Neutrophil (primary cell): ENCODE measurements at regions not wholly inside any gene's neighbourhood (a gene's known extent, or its start where the extent isn't known, plus 50 kb on each side); places are given as distances from the start of the nearest gene placed in this dataset.

Experiments
- H3K27ac ChIP-seq: fragments of 200-600 bp; sonication (generic); 2 replicates; pipeline ENCODE4 v1.5.1; 2016; ENCODE audit warnings: mild to moderate bottlenecking, moderate library complexity
- H3K27me3 ChIP-seq: fragments of 200-600 bp; sonication (generic); 2 replicates; pipeline ENCODE4 v1.6.0; 2016; ENCODE audit warnings: mild to moderate bottlenecking
- H3K36me3 ChIP-seq: fragments of 200-600 bp; sonication (generic); 2 replicates; pipeline ENCODE4 v1.5.1; 2017
- H3K4me1 ChIP-seq, 2 experiments: fragments of 200-600 bp in 1 of 2; sonication (generic) in 1 of 2; 1 replicate in 1 of 2; 2 replicates in 1 of 2; pipeline versions ENCODE4 v1.5.1 to v1.6.1; 2013 to 2016; ENCODE audit warnings: low read depth in 1 of 2, low read length in 1 of 2, mild to moderate bottlenecking in 1 of 2, moderate library complexity in 1 of 2; ENCODE audit not compliant: control insufficient read depth in 1 of 2, insufficient read depth in 1 of 2
- H3K4me3 ChIP-seq, 2 experiments: fragments of 200-600 bp in 1 of 2; sonication (generic) in 1 of 2; 1 replicate in 1 of 2; 2 replicates in 1 of 2; pipeline ENCODE4 v1.5.1; 2013 to 2016; ENCODE audit warnings: low read depth in 1 of 2, low read length in 1 of 2, mild to moderate bottlenecking in 1 of 2, moderate library complexity in 1 of 2
- H3K9me3 ChIP-seq: fragments of 200-600 bp; sonication (generic); 2 replicates; pipeline ENCODE4 v1.5.1; 2016
- CTCF ChIP-seq: fragments of 200-600 bp; sonication (generic); IDR thresholded peaks from 2 replicates; pipeline ENCODE4 v1.5.1; 2016; ENCODE audit warnings: antibody characterized with exemption

GRCh38 chr9:120184266-120184665 is 395.7 kb downstream of the CDK5RAP2 start:
- Histone ChIP-seq H3K9me3 (no peaks in the 10 kb centered on the region), H3K27ac (no peak overlapping the region), H3K4me3 (no peak overlapping the region), H3K4me1 (no peaks in the 10 kb centered on the region), H3K27me3 (no peaks in the 10 kb centered on the region), H3K36me3 (no peaks in the 10 kb centered on the region)
- no peak for TF ChIP-seq CTCF

GRCh38 chr9:120183615-120184014 is 396.4 kb downstream of the CDK5RAP2 start:
- no peaks in the 10 kb centered on the region for H3K4me1 ChIP-seq
- H3K9me3 ChIP-seq: no peaks in the 10 kb centered on the region
- H3K4me3 ChIP-seq: no peak overlapping the region
- no peak overlapping the region for H3K27ac ChIP-seq
- H3K36me3 ChIP-seq: no peaks in the 10 kb centered on the region
- TF ChIP-seq CTCF: no peak
- H3K27me3 ChIP-seq: no peaks in the 10 kb centered on the region

- no peaks in the 10 kb centered on the region for H3K36me3 ChIP-seq
- H3K4me3 ChIP-seq: no peak overlapping the region
- no peaks in the 10 kb centered on the region for H3K9me3 ChIP-seq
- H3K4me1 ChIP-seq: no peaks in the 10 kb centered on the region
- no peak for TF ChIP-seq CTCF
- H3K27ac ChIP-seq: no peak overlapping the region
- H3K27me3 ChIP-seq: no peaks in the 10 kb centered on the region
These were observed 398.0 kb downstream of the CDK5RAP2 start for GRCh38 chr9:120182011-120182410.

GRCh38 chr9:120177121-120177520 is 402.8 kb downstream of the CDK5RAP2 start:
- no peaks in the 10 kb centered on the region for H3K9me3 ChIP-seq
- H3K4me3 ChIP-seq: no peak overlapping the region
- no peak overlapping the region for H3K27ac ChIP-seq
- no peaks in the 10 kb centered on the region for H3K27me3 ChIP-seq
- H3K36me3 ChIP-seq: no peaks in the 10 kb centered on the region
- H3K4me1 ChIP-seq: no peaks in the 10 kb centered on the region
- TF ChIP-seq CTCF: no peak

GRCh38 chr9:120175031-120175430 is 404.9 kb downstream of the CDK5RAP2 start:
- H3K4me1 ChIP-seq: no peaks in the 10 kb centered on the region
- TF ChIP-seq CTCF: no peak
- no peaks in the 10 kb centered on the region for H3K27me3 ChIP-seq
- H3K9me3 ChIP-seq: no peaks in the 10 kb centered on the region
- no peak overlapping the region for H3K4me3 ChIP-seq
- H3K27ac ChIP-seq: no peak overlapping the region
- H3K36me3 ChIP-seq: no peaks in the 10 kb centered on the region

GRCh38 chr9:120161776-120162175 is 418.2 kb downstream of the CDK5RAP2 start:
- H3K4me1 ChIP-seq: no peaks in the 10 kb centered on the region
- H3K27ac ChIP-seq: no peak overlapping the region
- H3K4me3 ChIP-seq: no peak overlapping the region
- no peak for TF ChIP-seq CTCF
- H3K9me3 ChIP-seq: no peaks in the 10 kb centered on the region
- H3K27me3 ChIP-seq: no peaks in the 10 kb centered on the region
- H3K36me3 ChIP-seq: no peaks in the 10 kb centered on the region
